Fibroblast of villous mesenchyme (primary cell): ENCODE measurements at regions not wholly inside any gene's neighbourhood (a gene's known extent, or its start where the extent isn't known, plus 50 kb on each side); places are given as distances from the start of the nearest gene placed in this dataset.

Source experiments
- DNase-seq: peaks from one replicate; pipeline ENCODE4 v3.0.0-alpha.2; 2010; ENCODE audit warnings: low read depth
- H3K4me3 ChIP-seq: 2 replicates; pipeline ENCODE4 v1.5.1; 2011; ENCODE audit warnings: low read depth, mild to moderate bottlenecking, low read length
- CTCF ChIP-seq: IDR thresholded peaks from 2 replicates; pipeline ENCODE4 v1.5.1; 2012; ENCODE audit warnings: low read depth, mild to moderate bottlenecking, low read length; ENCODE audit not compliant: insufficient read depth

- TF ChIP-seq CTCF, result no peak
- H3K4me3 ChIP-seq, result no peak overlapping the region
- DNase-seq, result no peak
Measured at GRCh38 chr17:79189305-79189704, 114.7 kb downstream of the ENGASE start.

GRCh38 chr17:79188685-79189084 lies 114.1 kb downstream of the ENGASE start:
- no peak for DNase-seq
- no peak overlapping the region for H3K4me3 ChIP-seq
- no peak for TF ChIP-seq CTCF

GRCh38 chr17:79188048-79188447 lies 113.4 kb downstream of the ENGASE start:
- H3K4me3 ChIP-seq, result no peak overlapping the region
- TF ChIP-seq CTCF, result peak; percentile 50
- DNase-seq, result no peak

GRCh38 chr17:79187186-79187585 lies 112.6 kb downstream of the ENGASE start:
- no peak overlapping the region for H3K4me3 ChIP-seq
- DNase-seq, result no peak
- TF ChIP-seq CTCF, result no peak

GRCh38 chr17:79186406-79186805 lies 111.8 kb downstream of the ENGASE start:
- no peak for DNase-seq
- no peak for TF ChIP-seq CTCF
- H3K4me3 ChIP-seq, result no peak overlapping the region

GRCh38 chr17:79185671-79186070 lies 111.0 kb downstream of the ENGASE start:
- TF ChIP-seq CTCF, result no peak
- no peak overlapping the region for H3K4me3 ChIP-seq
- DNase-seq, result no peak

- TF ChIP-seq CTCF, result no peak
- no peak for DNase-seq
- no peak overlapping the region for H3K4me3 ChIP-seq
Measured at GRCh38 chr17:79184219-79184618, 109.6 kb downstream of the ENGASE start.
